ENCODE measurements at regions not wholly inside any gene's neighbourhood (a gene's known extent, or its start where the extent isn't known, plus 50 kb on each side); places are given as distances from the start of the nearest gene placed in this dataset.

DNA sequence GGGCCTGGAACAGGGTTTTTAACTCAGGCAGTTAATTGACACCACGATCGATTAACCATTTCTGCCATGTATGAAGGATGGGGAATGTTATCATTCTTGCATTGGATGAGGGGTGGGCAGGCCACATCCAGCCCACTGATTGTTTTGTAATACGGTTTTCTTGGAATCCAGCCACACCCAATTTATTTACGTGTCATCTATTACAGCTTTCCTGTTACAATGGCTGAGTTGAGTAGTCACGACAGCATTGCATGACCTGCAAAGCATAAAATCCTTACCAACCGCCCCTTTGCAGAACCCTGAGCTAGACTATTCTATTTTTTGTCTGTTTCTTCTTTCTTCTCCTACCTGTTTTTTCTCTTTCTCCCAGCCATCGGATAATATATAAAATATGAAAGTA, 122.0 kb upstream of the STC2 start:
- TF ChIP-seq CTCF (IDR thresholded peaks at IDR 0.05; ENCODE audit: low read length) (no peak), EZH2 (IDR thresholded peaks at IDR 0.05; ENCODE audit: borderline replicate concordance, low read length) (no peak)

Data from OCI-LY1 (cell line).